ENCODE measurements at regions not wholly inside any gene's neighbourhood (a gene's known extent, or its start where the extent isn't known, plus 50 kb on each side); places are given as distances from the start of the nearest gene placed in this dataset.

DNA sequence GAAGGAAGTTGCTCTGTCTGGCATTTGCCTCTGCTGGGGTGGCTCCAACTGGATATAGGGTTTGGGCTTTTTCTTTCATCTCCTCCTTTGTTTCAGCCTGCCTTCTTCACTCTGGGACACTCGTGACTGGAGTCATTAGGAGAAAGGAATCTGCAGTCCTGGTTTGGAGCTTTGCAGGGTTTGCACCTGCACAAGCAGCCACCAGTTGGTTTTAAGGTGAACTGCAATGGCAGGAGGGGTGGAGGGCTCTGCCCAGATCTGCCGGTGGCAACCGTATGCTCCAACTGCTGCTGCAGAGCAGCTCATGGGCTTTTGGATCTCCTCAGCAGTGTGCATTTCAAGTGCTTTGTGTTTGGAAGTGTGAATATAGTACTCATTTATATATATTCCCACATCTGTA lies 131.3 kb upstream of the MGAT5 start:
- TF ChIP-seq, protein P1, sequence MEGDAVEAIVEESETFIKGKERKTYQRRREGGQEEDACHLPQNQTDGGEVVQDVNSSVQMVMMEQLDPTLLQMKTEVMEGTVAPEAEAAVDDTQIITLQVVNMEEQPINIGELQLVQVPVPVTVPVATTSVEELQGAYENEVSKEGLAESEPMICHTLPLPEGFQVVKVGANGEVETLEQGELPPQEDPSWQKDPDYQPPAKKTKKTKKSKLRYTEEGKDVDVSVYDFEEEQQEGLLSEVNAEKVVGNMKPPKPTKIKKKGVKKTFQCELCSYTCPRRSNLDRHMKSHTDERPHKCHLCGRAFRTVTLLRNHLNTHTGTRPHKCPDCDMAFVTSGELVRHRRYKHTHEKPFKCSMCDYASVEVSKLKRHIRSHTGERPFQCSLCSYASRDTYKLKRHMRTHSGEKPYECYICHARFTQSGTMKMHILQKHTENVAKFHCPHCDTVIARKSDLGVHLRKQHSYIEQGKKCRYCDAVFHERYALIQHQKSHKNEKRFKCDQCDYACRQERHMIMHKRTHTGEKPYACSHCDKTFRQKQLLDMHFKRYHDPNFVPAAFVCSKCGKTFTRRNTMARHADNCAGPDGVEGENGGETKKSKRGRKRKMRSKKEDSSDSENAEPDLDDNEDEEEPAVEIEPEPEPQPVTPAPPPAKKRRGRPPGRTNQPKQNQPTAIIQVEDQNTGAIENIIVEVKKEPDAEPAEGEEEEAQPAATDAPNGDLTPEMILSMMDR (IDR thresholded peaks at IDR 0.05; ENCODE audit: low read length), result peak; percentile 31; the same call in 1 of the 2 replicates
- TF ChIP-seq EZH2 (IDR thresholded peaks at IDR 0.05; ENCODE audit: borderline replicate concordance, low read length), result no peak
